Liver (tissue), 7 donors: ENCODE measurements at regions not wholly inside any gene's neighbourhood (a gene's known extent, or its start where the extent isn't known, plus 50 kb on each side); places are given as distances from the start of the nearest gene placed in this dataset.

Experiments used
- DNase-seq: peaks from one replicate; pipeline ENCODE4 v3.0.0-alpha.2; 2017; ENCODE audit warnings: low spot score
- H3K27ac ChIP-seq, 2 donors: one replicate each; pipeline ENCODE4 v1.7.0; 2013; ENCODE audit warnings: inconsistent platforms in 2 of 2, low read length in 2 of 2, control low read depth in 1 of 2, low read depth in 1 of 2, mild to moderate bottlenecking in 1 of 2
- H3K27me3 ChIP-seq, 4 donors: one replicate each; pipeline versions ENCODE4 v1.6.1 to v1.7.0; 2013; ENCODE audit warnings: low read length in 3 of 4, inconsistent platforms in 1 of 4, mild to moderate bottlenecking in 1 of 4, moderate library complexity in 1 of 4; ENCODE audit not compliant: control insufficient read depth in 4 of 4, insufficient read depth in 4 of 4
- H3K36me3 ChIP-seq, 4 donors: one replicate each; pipeline versions ENCODE4 v1.6.1 to v1.7.0; 2013; ENCODE audit warnings: low read length in 3 of 4, mild to moderate bottlenecking in 3 of 4, low read depth in 1 of 4, moderate library complexity in 1 of 4; ENCODE audit not compliant: control insufficient read depth in 4 of 4, insufficient read depth in 3 of 4
- H3K4me1 ChIP-seq, 4 donors: one replicate each; pipeline versions ENCODE4 v1.6.1 to v1.7.0; 2013; ENCODE audit warnings: low read length in 3 of 4, mild to moderate bottlenecking in 3 of 4, moderate library complexity in 1 of 4; ENCODE audit not compliant: control insufficient read depth in 4 of 4, insufficient read depth in 4 of 4
- H3K4me3 ChIP-seq, 3 donors: one replicate each; pipeline versions ENCODE4 v1.6.1 to v1.7.0; 2013; ENCODE audit warnings: low read length in 3 of 3, control low read depth in 1 of 3, low read depth in 1 of 3, mild to moderate bottlenecking in 1 of 3
- H3K9ac ChIP-seq, 2 donors: one replicate each; pipeline ENCODE4 v1.7.0; 2013; ENCODE audit warnings: low read length in 2 of 2, mild to moderate bottlenecking in 2 of 2, moderate library complexity in 2 of 2, control low read depth in 1 of 2, low read depth in 1 of 2
- H3K9me3 ChIP-seq, 4 donors: one replicate each; pipeline versions ENCODE4 v1.6.1 to v1.7.0; 2013; ENCODE audit warnings: low read length in 3 of 4; ENCODE audit not compliant: control insufficient read depth in 4 of 4
- ATF3 ChIP-seq: IDR thresholded peaks from 2 replicates; pipeline ENCODE4 v1.6.1; 2016; ENCODE audit warnings: antibody characterized with exemption
- EGR1 ChIP-seq, 2 donors: IDR thresholded peaks; 2 replicates each; pipeline ENCODE4 v1.6.1; 2016 to 2018; ENCODE audit warnings: antibody characterized with exemption in 2 of 2, low read depth in 2 of 2
- FOXA1 ChIP-seq: IDR thresholded peaks from 2 replicates; pipeline ENCODE4 v1.6.1; 2016; ENCODE audit warnings: antibody characterized with exemption
- GABPA ChIP-seq, 2 donors: IDR thresholded peaks in 1 of 2; conservative IDR thresholded peaks in 1 of 2; 2 replicates each; pipeline ENCODE4 v1.6.1; 2016; ENCODE audit warnings: antibody characterized with exemption in 2 of 2, mild to moderate bottlenecking in 1 of 2, moderate library complexity in 1 of 2
- HNF4G ChIP-seq: IDR thresholded peaks from 2 replicates; pipeline ENCODE4 v1.6.1; 2016; ENCODE audit warnings: antibody characterized with exemption
- JUND ChIP-seq, 2 donors: IDR thresholded peaks; 2 replicates each; pipeline ENCODE4 v1.6.1; 2016; ENCODE audit warnings: antibody characterized with exemption in 2 of 2
- MAX ChIP-seq: IDR thresholded peaks from 2 replicates; pipeline ENCODE4 v1.6.1; 2016; ENCODE audit warnings: antibody characterized with exemption
- NR2F2 ChIP-seq: IDR thresholded peaks from 2 replicates; pipeline ENCODE4 v1.6.1; 2016; ENCODE audit warnings: antibody characterized with exemption
- RAD21 ChIP-seq, 2 donors: IDR thresholded peaks; 2 replicates each; pipeline ENCODE4 v1.6.1; 2016; ENCODE audit warnings: antibody characterized with exemption in 2 of 2, mild to moderate bottlenecking in 2 of 2
- REST ChIP-seq: IDR thresholded peaks from 2 replicates; pipeline ENCODE4 v1.6.1; 2016; ENCODE audit warnings: antibody characterized with exemption, mild to moderate bottlenecking
- RXRA ChIP-seq, 2 donors: IDR thresholded peaks; 2 replicates each; pipeline ENCODE4 v1.6.1; 2017 to 2018; ENCODE audit warnings: antibody characterized with exemption in 2 of 2, mild to moderate bottlenecking in 1 of 2
- SP1 ChIP-seq: IDR thresholded peaks from 2 replicates; pipeline ENCODE4 v1.6.1; 2018; ENCODE audit warnings: antibody characterized with exemption, mild to moderate bottlenecking
- ZBTB33 ChIP-seq: IDR thresholded peaks from 2 replicates; pipeline ENCODE4 v1.6.1; 2016; ENCODE audit warnings: antibody characterized with exemption
- WGBS: extraction: QIAGEN DNeasy Blood & Tissue Kit; methylation state at CpG from one replicate; pipeline ENCODE4 v1.1.7; 2013; 5-methylcytosine and 5-hydroxymethylcytosine counted together
- donor health status: healthy.
- donor health status: healthy.
- donor health status: healthy.
- donor health status: healthy.

- no peaks in the 10 kb centered on the region for H3K4me1 ChIP-seq
- DNase-seq: no peak
- no peak overlapping the region for H3K4me3 ChIP-seq
These were observed 94.6 kb downstream of the RTP5 start for GRCh38 chr2:241964133-241964532.

GRCh38 chr2:241965931-241966412 lies 96.4 kb downstream of the RTP5 start:
- 63% methylated on average over 11 of the region's 11 CpGs for WGBS
- Histone ChIP-seq H3K27me3 (no peaks in the 10 kb centered on the region), H3K4me3 (no peak overlapping the region), H3K36me3 (no peaks in the 10 kb centered on the region), H3K27ac (no peak overlapping the region), H3K9ac (no peak overlapping the region), H3K4me1 (no peaks in the 10 kb centered on the region), H3K9me3 (no peaks in the 10 kb centered on the region)
- TF ChIP-seq JUND (IDR thresholded peaks at IDR 0.05): peak; percentile 62 to 72
- TF ChIP-seq HNF4G: no peak
- TF ChIP-seq RAD21 (IDR thresholded peaks at IDR 0.05): no peak
- no peak for TF ChIP-seq RXRA (IDR thresholded peaks at IDR 0.05)
- TF ChIP-seq ZBTB33: no peak
- DNase-seq: no peak

More at GRCh38 chr2:241964133-241964532, 94.6 kb downstream of the RTP5 start:
- TF ChIP-seq GABPA (IDR thresholded peaks at IDR 0.05 in 1 of 2, conservative IDR thresholded peaks at IDR 0.05 in 1 of 2) (no peak), NR2F2 (no peak), JUND (IDR thresholded peaks at IDR 0.05) (no peak), MAX (no peak), SP1 (no peak), ATF3 (no peak), RXRA (IDR thresholded peaks at IDR 0.05) (no peak), EGR1 (IDR thresholded peaks at IDR 0.05; ENCODE audit: low read depth in 2 of 2) (no peak), REST (no peak), FOXA1 (no peak), RAD21 (IDR thresholded peaks at IDR 0.05) (no peak), ZBTB33 (no peak)
- H3K9ac ChIP-seq: no peak overlapping the region
- H3K36me3 ChIP-seq: no peaks in the 10 kb centered on the region
- WGBS: 90% methylated on average over 7 of the region's 7 CpGs
- no peak overlapping the region for H3K27ac ChIP-seq
- no peaks in the 10 kb centered on the region for H3K9me3 ChIP-seq
- no peaks in the 10 kb centered on the region for H3K27me3 ChIP-seq
